Sigmoid colon (tissue), 6 donors: ENCODE measurements at regions not wholly inside any gene's neighbourhood (a gene's known extent, or its start where the extent isn't known, plus 50 kb on each side); places are given as distances from the start of the nearest gene placed in this dataset.

ENCODE experiments used
- DNase-seq: peaks from one replicate; pipeline ENCODE4 v3.0.0-alpha.2; 2019
- H3K27ac ChIP-seq, 4 donors: fragments of 200-600 bp; sonication (generic); one replicate each; pipeline ENCODE4 v1.5.1; 2016 to 2019; ENCODE audit warnings: mild to moderate bottlenecking in 1 of 4
- H3K27me3 ChIP-seq, 3 donors: fragments of 200-600 bp; sonication (generic); one replicate each; pipeline ENCODE4 v1.5.1; 2019; ENCODE audit warnings: mild to moderate bottlenecking in 1 of 3
- H3K36me3 ChIP-seq, 4 donors: fragments of 200-600 bp; sonication (generic); one replicate each; pipeline ENCODE4 v1.5.1; 2016 to 2019
- H3K4me1 ChIP-seq, 4 donors: fragments of 200-600 bp; sonication (generic); one replicate each; pipeline ENCODE4 v1.5.1; 2017 to 2019
- H3K4me3 ChIP-seq, 4 donors: fragments of 200-600 bp; sonication (generic); one replicate each; pipeline ENCODE4 v1.5.1; 2017 to 2019; ENCODE audit warnings: mild to moderate bottlenecking in 2 of 4, moderate library complexity in 1 of 4
- H3K9me3 ChIP-seq, 4 donors: fragments of 200-600 bp in 3 of 4; sonication (generic) in 3 of 4; one replicate each; pipeline versions ENCODE4 v1.5.1 to v1.6.1; 2013 to 2019
- EP300 ChIP-seq, 4 donors: sonication (generic); formaldehyde crosslinking; IDR thresholded peaks; one replicate each; pipeline ENCODE4 v1.6.1; 2017; ENCODE audit warnings: antibody characterized with exemption in 4 of 4
- POLR2A ChIP-seq, 2 donors: fragments of 450-650 bp; IDR thresholded peaks; one replicate each; pipeline ENCODE4 v1.6.1; 2016; ENCODE audit warnings: antibody characterized with exemption in 2 of 2, mild to moderate bottlenecking in 2 of 2, moderate library complexity in 2 of 2
- POLR2AphosphoS5 ChIP-seq, 4 donors: sonication (generic); formaldehyde crosslinking; IDR thresholded peaks; one replicate each; pipeline ENCODE4 v1.6.1; 2017; ENCODE audit warnings: antibody characterized with exemption in 4 of 4
- WGBS, 2 donors: extraction: QIAGEN DNeasy Blood & Tissue Kit; methylation state at CpG; one replicate each; pipeline ENCODE4 v1.1.7; 2013; 5-methylcytosine and 5-hydroxymethylcytosine counted together
- intact Hi-C: fragments of 100-400 bp; cut with DNase I; formaldehyde crosslinking; loops from one replicate; pipeline ENCODE4 v1.15.1; 2023
- TF ChIP-seq, protein P1 (sequence below), 4 experiments: fragments of 450-650 bp in 3 of 4; fragments of 200-600 bp in 1 of 4; IDR thresholded peaks; one replicate each; pipeline ENCODE4 v1.5.1; 2016 to 2019; ENCODE audit warnings: antibody characterized with exemption in 4 of 4, mild to moderate bottlenecking in 3 of 4, moderate library complexity in 2 of 4
- donor health status: healthy with polysubstance abuse.
- donor health status: healthy.

DNA sequence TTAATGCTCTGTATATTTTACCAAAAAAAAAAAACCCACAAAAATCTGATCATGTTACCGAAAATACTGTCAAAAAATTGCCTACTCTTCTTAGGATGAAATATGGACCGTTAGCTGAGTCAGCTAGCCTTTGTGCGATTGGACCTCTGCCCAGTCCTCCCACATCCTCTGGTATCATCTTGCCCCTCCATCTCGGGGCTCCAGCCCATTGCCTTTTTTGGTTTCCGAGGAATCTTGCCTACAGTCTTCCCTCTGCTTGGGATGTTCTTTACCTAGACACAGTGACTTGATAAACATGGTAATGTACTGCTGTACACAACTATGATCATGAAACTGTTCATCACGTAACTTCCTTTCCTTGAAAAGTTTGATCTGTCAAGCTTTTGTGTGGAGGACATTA is 371.4 kb downstream of the SV2B start:
- Histone ChIP-seq H3K4me3 (no peak overlapping the region), H3K27ac (no peak overlapping the region), H3K9me3 (no peaks in the 10 kb centered on the region), H3K4me1 (no peaks in the 10 kb centered on the region), H3K27me3 (no peaks in the 10 kb centered on the region), H3K36me3 (no peaks in the 10 kb centered on the region)
- TF ChIP-seq POLR2AphosphoS5 (IDR thresholded peaks at IDR 0.05) (no peak), POLR2A (IDR thresholded peaks at IDR 0.05) (no peak), EP300 (IDR thresholded peaks at IDR 0.05) (no peak)
- TF ChIP-seq, protein P1, sequence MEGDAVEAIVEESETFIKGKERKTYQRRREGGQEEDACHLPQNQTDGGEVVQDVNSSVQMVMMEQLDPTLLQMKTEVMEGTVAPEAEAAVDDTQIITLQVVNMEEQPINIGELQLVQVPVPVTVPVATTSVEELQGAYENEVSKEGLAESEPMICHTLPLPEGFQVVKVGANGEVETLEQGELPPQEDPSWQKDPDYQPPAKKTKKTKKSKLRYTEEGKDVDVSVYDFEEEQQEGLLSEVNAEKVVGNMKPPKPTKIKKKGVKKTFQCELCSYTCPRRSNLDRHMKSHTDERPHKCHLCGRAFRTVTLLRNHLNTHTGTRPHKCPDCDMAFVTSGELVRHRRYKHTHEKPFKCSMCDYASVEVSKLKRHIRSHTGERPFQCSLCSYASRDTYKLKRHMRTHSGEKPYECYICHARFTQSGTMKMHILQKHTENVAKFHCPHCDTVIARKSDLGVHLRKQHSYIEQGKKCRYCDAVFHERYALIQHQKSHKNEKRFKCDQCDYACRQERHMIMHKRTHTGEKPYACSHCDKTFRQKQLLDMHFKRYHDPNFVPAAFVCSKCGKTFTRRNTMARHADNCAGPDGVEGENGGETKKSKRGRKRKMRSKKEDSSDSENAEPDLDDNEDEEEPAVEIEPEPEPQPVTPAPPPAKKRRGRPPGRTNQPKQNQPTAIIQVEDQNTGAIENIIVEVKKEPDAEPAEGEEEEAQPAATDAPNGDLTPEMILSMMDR (IDR thresholded peaks at IDR 0.05) = no peak
- 55 to 65% methylated on average over 6 of the region's 6 CpGs for WGBS, 2 donors
- intact Hi-C loops = no loop called here
- DNase-seq = no peak

GRCh38 chr15:91472316-91472756 is 372.3 kb downstream of the SV2B start:
- WGBS, 2 donors = 1 to 13% methylated on average over 3 of the region's 3 CpGs

GRCh38 chr15:91473894-91474545 is 374.0 kb downstream of the SV2B start:
- 37 to 57% methylated on average over 3 of the region's 3 CpGs for WGBS, 2 donors
- Histone ChIP-seq H3K36me3 (no peaks in the 10 kb centered on the region), H3K27me3 (no peaks in the 10 kb centered on the region), H3K9me3 (no peaks in the 10 kb centered on the region), H3K4me3 (no peak overlapping the region), H3K4me1 (no peaks in the 10 kb centered on the region), H3K27ac (no peak overlapping the region)
- intact Hi-C loops = no loop called here
- no peak for DNase-seq
- TF ChIP-seq, protein P1 (IDR thresholded peaks at IDR 0.05) = no peak
- no peak for TF ChIP-seq POLR2A (IDR thresholded peaks at IDR 0.05)
- TF ChIP-seq POLR2AphosphoS5 (IDR thresholded peaks at IDR 0.05) = no peak
- no peak for TF ChIP-seq EP300 (IDR thresholded peaks at IDR 0.05)

More at GRCh38 chr15:91472316-91472756, 372.3 kb downstream of the SV2B start:
- TF ChIP-seq, protein P1 (IDR thresholded peaks at IDR 0.05) = no peak
- TF ChIP-seq EP300 (IDR thresholded peaks at IDR 0.05) = no peak
- TF ChIP-seq POLR2AphosphoS5 (IDR thresholded peaks at IDR 0.05) = no peak
- no peak for TF ChIP-seq POLR2A (IDR thresholded peaks at IDR 0.05)
- Histone ChIP-seq H3K4me3 (no peak overlapping the region), H3K27me3 (no peaks in the 10 kb centered on the region), H3K36me3 (no peaks in the 10 kb centered on the region), H3K9me3 (no peaks in the 10 kb centered on the region), H3K4me1 (no peaks in the 10 kb centered on the region), H3K27ac (no peak overlapping the region)
- intact Hi-C loops = no loop called here
- DNase-seq = no peak

DNA sequence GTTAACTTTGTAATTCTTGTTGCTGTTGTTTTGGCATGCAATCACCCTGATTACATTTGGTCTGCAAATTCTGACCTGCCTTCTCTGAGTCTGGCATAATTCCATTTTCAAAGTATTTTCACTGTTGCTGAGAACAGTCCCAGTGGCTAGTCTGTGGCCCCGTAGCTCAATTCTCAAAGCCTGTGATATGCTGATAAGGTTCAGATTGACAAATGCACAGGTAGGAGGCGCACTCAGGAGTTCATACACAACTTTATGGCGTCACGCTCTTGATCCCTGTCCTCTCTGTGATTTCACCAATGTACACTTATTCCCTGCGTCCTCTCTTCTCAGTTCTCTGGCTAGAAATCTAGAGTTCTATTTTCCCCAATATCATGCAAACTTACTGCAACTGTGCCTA is 376.6 kb upstream of the SLCO3A1 start:
- no peak for DNase-seq
- Histone ChIP-seq H3K27me3 (no peaks in the 10 kb centered on the region), H3K27ac (no peak overlapping the region), H3K4me1 (no peaks in the 10 kb centered on the region), H3K36me3 (no peaks in the 10 kb centered on the region), H3K9me3 (no peaks in the 10 kb centered on the region), H3K4me3 (no peak overlapping the region)
- TF ChIP-seq, protein P1 (IDR thresholded peaks at IDR 0.05) = no peak
- TF ChIP-seq POLR2A (IDR thresholded peaks at IDR 0.05) = no peak
- TF ChIP-seq EP300 (IDR thresholded peaks at IDR 0.05) = no peak
- TF ChIP-seq POLR2AphosphoS5 (IDR thresholded peaks at IDR 0.05) = no peak
- intact Hi-C loops = no loop called here
- WGBS, 2 donors = 93 to 95% methylated on average over 5 of the region's 5 CpGs

- H3K27me3 ChIP-seq = no peaks in the 10 kb centered on the region
- no peak overlapping the region for H3K27ac ChIP-seq
- H3K36me3 ChIP-seq = no peaks in the 10 kb centered on the region
- intact Hi-C loops = no loop called here
- no peak overlapping the region for H3K4me3 ChIP-seq
- TF ChIP-seq, protein P1 (IDR thresholded peaks at IDR 0.05) = no peak
- TF ChIP-seq POLR2A (IDR thresholded peaks at IDR 0.05) (no peak), EP300 (IDR thresholded peaks at IDR 0.05) (no peak), POLR2AphosphoS5 (IDR thresholded peaks at IDR 0.05) (no peak)
- H3K9me3 ChIP-seq = no peaks in the 10 kb centered on the region
- H3K4me1 ChIP-seq = no peaks in the 10 kb centered on the region
- no peak for DNase-seq
- WGBS, 2 donors = 52 to 80% methylated on average over 6 of the region's 6 CpGs
These were observed 374.8 kb upstream of the SLCO3A1 start for GRCh38 chr15:91478717-91479191.
